ENCODE measurements at regions not wholly inside any gene's neighbourhood (a gene's known extent, or its start where the extent isn't known, plus 50 kb on each side); places are given as distances from the start of the nearest gene placed in this dataset.

GRCh38 chr14:51784466-51784865, 75.9 kb upstream of the GNG2 start:
- H3K27me3 ChIP-seq (replicated peaks in 1 of 2; ENCODE audit: control insufficient read depth in 2 of 2, insufficient read depth in 2 of 2, low read length in 1 of 2), result no peaks in the 10 kb centered on the region
- TF ChIP-seq RFX5 (IDR thresholded peaks at IDR 0.05; ENCODE audit: low read depth, low read length), result no peak
- no peak for TF ChIP-seq ATF3 (IDR thresholded peaks at IDR 0.05; ENCODE audit: borderline replicate concordance, extremely low read depth, low read depth, low read length)
- no peaks in the 10 kb centered on the region for H3K36me3 ChIP-seq (ENCODE audit: control insufficient read depth in 2 of 2, insufficient read depth in 2 of 2, low read length in 1 of 2)
- ChIA-PET POLR2A (no interaction called here), SMC1A (ENCODE audit: uncharacterized antibody, unreplicated experiment) (interaction anchor here (0.6 to 1.9 kb wide), 2 partner anchors 9 to 194 kb away, joined by 3 to 6 read pairs; no protein-coding TSS in a partner anchor), RAD21 (ENCODE audit: unreplicated experiment) (no interaction called here), CTCF (interaction anchor here (1.3 to 2.2 kb wide), 2 partner anchors 194 to 501 kb away, joined by 5 to 10 read pairs; no protein-coding TSS in a partner anchor)
- DNase-seq (ENCODE audit: low read depth, low spot score) (no peak), ATAC-seq (no peak), FAIRE-seq (no peak)
- no TSS peak for BruUV-seq (replicated peaks)
- H3K4me3 ChIP-seq, result no peak overlapping the region
- H3K9me3 ChIP-seq (replicated peaks; ENCODE audit: control insufficient read depth, insufficient read depth, low read length), result peaks cover 4% of the 10 kb centered on the region; the same call in 1 of the 3 replicates
- in situ Hi-C loops (cut with MboI) (no loop called here), intact Hi-C loops (cut with micrococcal nuclease; ENCODE audit: unreplicated experiment) (loop anchor here (5.0 kb wide), 1 partner anchor 78 kb away; the partner anchor contains the start of gene GNG2)
- H3K4me2 ChIP-seq (ENCODE audit: control insufficient read depth, insufficient read depth), result no peak overlapping the region
- H3K4me1 ChIP-seq (ENCODE audit: control insufficient read depth, insufficient read depth, low read length), result no peaks in the 10 kb centered on the region
- no peak overlapping the region for H3K27ac ChIP-seq (ENCODE audit: control insufficient read depth, insufficient read depth)
- H4K20me1 ChIP-seq (ENCODE audit: control insufficient read depth, insufficient read depth), result no peaks in the 10 kb centered on the region
- H3K9ac ChIP-seq (ENCODE audit: control insufficient read depth, insufficient read depth, low read length), result no peak overlapping the region
- H3K79me2 ChIP-seq (ENCODE audit: control insufficient read depth, insufficient read depth, low read length), result no peaks in the 10 kb centered on the region
- H2AFZ ChIP-seq (ENCODE audit: control insufficient read depth, low read depth, low read length), result no peak overlapping the region

- intact Hi-C loops (cut with micrococcal nuclease; ENCODE audit: unreplicated experiment) (no loop called here), in situ Hi-C loops (cut with MboI) (no loop called here)
- no peak overlapping the region for H3K4me3 ChIP-seq
- no peak for DNase-seq (ENCODE audit: low read depth, low spot score)
- no peak for ATAC-seq
- H2AFZ ChIP-seq (ENCODE audit: control insufficient read depth, low read depth, low read length), result no peak overlapping the region
- no peaks in the 10 kb centered on the region for H3K36me3 ChIP-seq (ENCODE audit: control insufficient read depth in 2 of 2, insufficient read depth in 2 of 2, low read length in 1 of 2)
- H3K27me3 ChIP-seq (replicated peaks in 1 of 2; ENCODE audit: control insufficient read depth in 2 of 2, insufficient read depth in 2 of 2, low read length in 1 of 2), result no peaks in the 10 kb centered on the region
- ChIA-PET SMC1A (ENCODE audit: uncharacterized antibody, unreplicated experiment) (no interaction called here), CTCF (no interaction called here), RAD21 (ENCODE audit: unreplicated experiment) (no interaction called here), POLR2A (no interaction called here)
- no peak for FAIRE-seq
- no peak overlapping the region for H3K27ac ChIP-seq (ENCODE audit: control insufficient read depth, insufficient read depth)
- no peak overlapping the region for H3K9ac ChIP-seq (ENCODE audit: control insufficient read depth, insufficient read depth, low read length)
- H3K79me2 ChIP-seq (ENCODE audit: control insufficient read depth, insufficient read depth, low read length), result no peaks in the 10 kb centered on the region
- BruUV-seq (replicated peaks), result no TSS peak
- H3K4me2 ChIP-seq (ENCODE audit: control insufficient read depth, insufficient read depth), result no peak overlapping the region
- H4K20me1 ChIP-seq (ENCODE audit: control insufficient read depth, insufficient read depth), result no peaks in the 10 kb centered on the region
- H3K4me1 ChIP-seq (ENCODE audit: control insufficient read depth, insufficient read depth, low read length), result no peaks in the 10 kb centered on the region
- peaks cover 4% of the 10 kb centered on the region; the same call in 1 of the 3 replicates for H3K9me3 ChIP-seq (replicated peaks; ENCODE audit: control insufficient read depth, insufficient read depth, low read length)
- WGBS (ENCODE audit: insufficient coverage, insufficient replicate concordance, low lambda C conversion rate, missing lambda C conversion rate), result 67% methylated on average over 3 of the region's 3 CpGs
- TF ChIP-seq ZNF687 (IDR thresholded peaks at IDR 0.05), result no peak
- TF ChIP-seq ZZZ3 (IDR thresholded peaks at IDR 0.05; ENCODE audit: control insufficient read depth, insufficient read length, low read depth), result no peak
- TF ChIP-seq SMC3 (IDR thresholded peaks at IDR 0.05; ENCODE audit: borderline replicate concordance, low read length), result no peak
- no peak for TF ChIP-seq IRF5 (IDR thresholded peaks at IDR 0.05; ENCODE audit: borderline replicate concordance)
- TF ChIP-seq EED (IDR thresholded peaks at IDR 0.05; ENCODE audit: low read depth), result no peak
- no peak for TF ChIP-seq CHD4 (IDR thresholded peaks at IDR 0.05)
- no peak for TF ChIP-seq LARP7 (IDR thresholded peaks at IDR 0.05)
- no peak for TF ChIP-seq CHD1 (IDR thresholded peaks at IDR 0.05; ENCODE audit: low read depth, low read length)
- no peak for TF ChIP-seq SKIL (IDR thresholded peaks at IDR 0.05; ENCODE audit: low read depth, poor library complexity, severe bottlenecking)
These were observed 74.2 kb upstream of the GNG2 start for GRCh38 chr14:51786227-51786626.

Measured in GM12878 (cell line).